Activated CD4-positive, alpha-beta T cell treated with anti-CD3 and anti-CD28 coated beads, Interleukin-2, amount 50 U/mL, for 4 hours (primary cell): ENCODE measurements at regions not wholly inside any gene's neighbourhood (a gene's known extent, or its start where the extent isn't known, plus 50 kb on each side); places are given as distances from the start of the nearest gene placed in this dataset.

Experiments used
- DNase-seq, 2 experiments: peaks; one replicate each; pipeline ENCODE4 v3.0.0-alpha.2; 2020

DNA sequence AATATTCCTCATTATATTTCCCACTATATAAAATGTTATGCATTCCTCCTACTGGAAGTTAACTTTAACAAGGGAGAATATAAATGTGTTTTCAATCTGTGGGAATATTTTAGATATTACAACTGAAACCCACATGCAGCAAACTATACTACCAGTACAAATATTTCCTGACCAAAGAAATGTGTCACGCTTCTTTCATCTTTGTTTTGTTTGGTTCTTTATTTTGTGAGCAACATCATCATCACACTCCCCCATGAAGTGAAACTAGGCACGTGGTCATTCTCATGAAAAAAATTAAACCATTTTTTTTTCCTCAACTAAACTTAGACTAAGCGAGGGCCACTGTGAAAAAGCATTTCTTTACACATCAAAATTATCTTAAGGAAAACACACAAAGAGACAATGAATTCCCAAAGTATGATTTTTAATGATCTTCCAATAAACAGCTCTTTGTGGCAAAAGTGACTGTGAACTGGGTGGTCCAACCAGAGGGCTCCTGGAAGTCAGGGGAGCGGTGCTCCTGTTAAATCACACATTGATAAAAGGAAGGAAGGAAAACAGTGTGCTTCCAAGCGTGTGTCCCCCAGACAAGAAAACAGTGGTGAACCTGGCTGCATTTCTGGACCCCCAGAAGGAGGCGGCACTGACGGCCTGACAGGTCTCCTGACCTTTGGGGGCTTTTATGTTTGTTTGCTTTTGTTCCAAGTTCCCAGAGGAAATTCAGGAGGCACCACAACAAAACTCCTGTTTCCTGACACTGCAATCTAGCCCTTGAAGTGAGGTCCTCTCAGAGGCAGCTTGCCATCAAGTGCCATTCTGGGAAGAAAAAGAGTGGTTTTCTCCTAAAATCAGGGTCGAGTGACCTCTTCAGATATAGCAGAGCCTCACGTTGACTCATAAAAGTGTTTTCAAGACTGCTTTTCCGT, 166.8 kb upstream of the FOXQ1 start:
- no peak for DNase-seq

GRCh38 chr6:1143655-1144054, 168.2 kb upstream of the FOXQ1 start:
- DNase-seq: no peak

DNA sequence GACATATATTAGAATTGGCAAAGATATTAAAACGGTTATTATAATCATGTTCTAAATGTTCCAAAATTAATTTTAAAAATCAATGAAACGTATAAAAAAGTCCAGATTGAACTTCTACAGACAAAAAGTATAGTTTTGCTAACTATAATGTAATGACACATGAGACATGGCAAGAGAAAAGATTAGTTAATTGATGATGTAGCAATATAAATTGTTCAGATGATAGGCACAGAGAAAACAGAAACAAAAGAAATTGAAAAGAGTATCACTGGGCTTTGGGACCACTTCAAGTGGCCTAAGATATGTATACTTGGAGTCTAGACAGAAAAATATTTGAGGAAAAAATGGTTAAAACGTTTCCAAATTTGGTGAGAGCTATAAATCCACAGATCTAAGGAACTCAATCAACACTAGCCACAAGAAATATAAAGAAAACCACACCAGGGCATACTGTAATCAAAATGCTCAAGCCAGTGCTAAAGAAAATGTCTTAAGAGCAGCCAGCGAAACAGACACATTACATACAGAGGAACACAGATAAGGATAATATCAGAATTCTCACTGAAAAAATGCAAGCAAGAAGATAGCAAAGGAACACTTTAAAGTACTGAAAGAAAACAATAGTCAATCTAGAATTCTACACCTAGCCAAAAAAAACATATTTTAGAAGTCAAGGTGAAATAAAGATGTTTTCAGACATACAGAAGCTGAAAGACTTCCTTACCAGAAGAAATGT, 172.6 kb upstream of the FOXQ1 start:
- DNase-seq: no peak

- DNase-seq: no peak
These were observed 174.0 kb upstream of the FOXQ1 start for GRCh38 chr6:1137849-1138248.

- DNase-seq: no peak
These were observed 175.1 kb upstream of the FOXQ1 start for GRCh38 chr6:1136827-1137226.

- no peak for DNase-seq
These were observed 175.5 kb upstream of the FOXQ1 start for GRCh38 chr6:1136415-1136774.

DNA sequence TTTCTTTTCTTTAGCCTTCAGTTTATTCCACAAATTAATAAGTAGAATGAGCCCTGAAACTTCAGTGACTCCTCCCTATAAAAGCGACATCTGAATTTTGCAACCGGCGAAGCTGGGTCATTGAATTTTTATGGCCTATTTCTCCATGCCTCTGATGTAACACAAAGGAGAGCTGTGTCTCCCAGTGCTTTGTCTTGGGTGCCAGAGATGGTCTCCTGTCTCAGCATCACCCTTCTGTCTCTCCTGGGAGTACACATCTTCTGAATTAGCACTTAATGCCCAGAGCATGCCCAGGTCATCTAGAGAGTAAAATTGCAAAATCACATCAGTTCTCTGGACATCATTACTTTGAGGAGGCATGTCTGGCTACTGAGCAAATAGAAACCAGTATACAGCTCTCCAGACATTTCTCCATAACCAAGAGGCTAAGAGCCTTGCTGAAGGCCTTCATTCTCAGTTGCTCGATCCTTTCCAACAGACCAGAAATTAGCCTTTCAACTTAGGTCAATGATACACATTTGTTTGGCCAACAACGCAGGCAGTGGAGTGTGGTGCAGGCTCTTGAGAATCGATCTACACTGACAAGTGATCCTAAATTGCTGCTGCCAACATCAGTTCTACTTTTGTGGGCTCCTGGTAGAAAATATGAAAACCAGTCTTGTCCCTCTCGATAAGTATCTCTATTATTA, 176.0 kb upstream of the FOXQ1 start:
- no peak for DNase-seq

DNA sequence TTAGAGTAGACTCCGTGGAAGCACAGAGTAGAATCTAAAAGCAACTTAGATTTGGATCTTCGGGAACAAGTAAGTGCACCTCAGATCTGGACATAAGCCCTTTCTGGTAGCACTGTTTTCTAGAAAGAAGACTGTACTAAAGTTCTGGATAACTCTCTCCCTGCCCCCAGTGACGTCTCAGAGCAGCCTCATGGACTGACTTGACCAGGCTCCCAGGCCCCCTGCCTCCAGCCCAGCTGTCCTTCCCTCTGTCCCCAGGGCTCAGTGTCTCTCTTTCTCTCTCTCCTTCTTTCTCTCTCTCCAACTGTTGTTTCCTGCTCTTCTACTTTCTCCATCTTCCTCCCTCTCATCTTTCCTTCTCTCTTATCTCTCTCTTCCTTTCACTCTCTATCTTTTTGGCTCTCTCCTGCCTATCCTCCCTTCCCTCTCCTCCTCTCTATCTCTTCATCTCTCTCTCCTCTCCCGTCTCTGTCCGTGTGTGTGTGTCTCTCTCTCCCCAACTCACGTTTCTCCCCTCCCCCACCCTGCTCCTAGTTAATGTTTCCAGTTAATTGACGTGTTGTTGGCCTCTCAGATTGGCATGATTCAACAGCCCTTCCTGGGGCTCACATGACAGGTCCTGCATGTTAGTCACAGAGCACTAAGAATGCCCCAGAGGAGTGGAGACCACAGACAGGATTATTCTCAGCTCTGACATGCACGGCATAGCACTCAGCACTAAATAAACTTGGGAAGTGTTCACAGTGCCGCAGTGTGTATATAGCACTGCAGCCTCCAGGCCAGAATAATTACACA, 180.4 kb upstream of the FOXQ1 start:
- no peak for DNase-seq

GRCh38 chr6:1130709-1131108, 181.2 kb upstream of the FOXQ1 start:
- no peak for DNase-seq

DNA sequence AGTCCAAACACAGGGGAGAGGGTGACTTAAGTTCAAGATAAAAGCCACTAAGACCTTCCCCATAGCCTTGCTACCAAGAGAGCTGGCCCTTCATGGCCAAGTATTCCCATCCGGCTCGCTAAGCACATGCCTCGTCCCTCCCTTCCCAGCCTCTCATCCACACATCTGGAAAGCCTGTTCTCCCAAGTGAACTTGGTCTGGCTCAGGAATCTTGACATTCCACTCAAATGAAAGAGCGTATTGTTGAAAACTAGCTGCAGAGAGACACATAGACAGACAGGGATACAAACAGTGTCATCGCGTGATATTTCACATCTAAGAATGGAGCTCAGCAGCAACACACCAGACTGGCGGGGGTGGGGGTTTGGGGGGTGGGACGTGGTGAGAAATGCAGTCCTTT, 182.8 kb upstream of the FOXQ1 start:
- DNase-seq: no peak

GRCh38 chr6:1127597-1128288, 184.2 kb upstream of the FOXQ1 start:
- DNase-seq: no peak

DNA sequence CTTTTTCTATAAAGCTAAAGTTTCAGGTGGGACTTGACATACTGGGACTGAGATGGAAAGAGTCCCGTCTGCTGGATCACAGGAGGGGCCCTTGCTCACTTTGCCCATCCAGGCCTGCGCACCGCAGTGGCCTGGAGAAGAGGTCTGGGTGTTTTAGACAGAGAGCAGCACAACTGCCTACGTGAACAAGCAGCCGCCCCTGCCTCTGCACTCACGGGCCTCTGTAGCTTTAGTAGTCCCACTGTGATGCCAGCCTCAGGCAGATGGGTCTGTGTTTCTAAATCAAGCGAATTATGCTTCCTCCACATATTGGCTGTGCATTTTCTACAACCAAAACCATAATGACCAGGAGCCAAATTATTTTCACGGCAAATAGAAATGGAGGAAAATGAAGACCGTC, 184.8 kb upstream of the FOXQ1 start:
- DNase-seq: no peak

GRCh38 chr6:1126036-1126435, 185.9 kb upstream of the FOXQ1 start:
- no peak for DNase-seq

- no peak for DNase-seq
These were observed 186.6 kb upstream of the FOXQ1 start for GRCh38 chr6:1125297-1125696.

- DNase-seq: no peak
These were observed 187.0 kb upstream of the FOXQ1 start for GRCh38 chr6:1124885-1125284.

GRCh38 chr6:1123386-1124375, 188.2 kb upstream of the FOXQ1 start:
- DNase-seq: no peak

DNA sequence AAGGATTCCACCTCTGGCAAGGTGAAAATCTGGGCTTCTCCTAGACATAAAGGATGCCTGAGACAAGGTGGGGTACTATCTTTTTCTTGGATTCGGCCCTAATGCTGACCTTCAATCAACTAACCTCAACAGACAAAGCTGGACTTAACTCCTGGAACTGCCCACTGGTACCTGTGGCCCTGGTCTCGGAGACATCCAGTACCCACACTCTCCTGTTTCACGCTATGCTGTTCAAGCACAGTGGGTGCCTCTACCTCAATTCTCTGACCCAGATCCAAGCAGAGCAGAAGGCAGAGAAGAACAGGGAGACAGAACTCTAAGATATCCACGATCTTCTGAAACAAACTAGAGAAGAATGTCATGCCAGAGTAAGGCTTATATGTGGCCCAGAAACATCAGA, 189.8 kb upstream of the FOXQ1 start:
- no peak for DNase-seq

GRCh38 chr6:1118287-1118647, 193.6 kb upstream of the FOXQ1 start:
- no peak for DNase-seq

GRCh38 chr6:1117530-1118286, 194.2 kb upstream of the FOXQ1 start:
- no peak for DNase-seq

- DNase-seq: no peak
These were observed 195.7 kb upstream of the FOXQ1 start for GRCh38 chr6:1116149-1116548.
